Hematopoietic multipotent progenitor cell treated with erythropoietin and hydrocortisone succinate and interleukin-3 and kit ligand, for 6 days (in vitro differentiated cells): ENCODE measurements at regions not wholly inside any gene's neighbourhood (a gene's known extent, or its start where the extent isn't known, plus 50 kb on each side); places are given as distances from the start of the nearest gene placed in this dataset.

Source experiments
- DNase-seq: peaks from one replicate; pipeline ENCODE4 v3.0.0-alpha.2; 2015

- DNase-seq = no peak
These were observed 182.1 kb upstream of the TSHZ3 start for GRCh38 chr19:31531326-31531725.

- DNase-seq = no peak
These were observed 182.8 kb upstream of the TSHZ3 start for GRCh38 chr19:31532034-31532433.

- no peak for DNase-seq
These were observed 183.9 kb upstream of the TSHZ3 start for GRCh38 chr19:31533114-31533513.

GRCh38 chr19:31534231-31534630 is 185.0 kb upstream of the TSHZ3 start:
- DNase-seq = no peak

- no peak for DNase-seq
These were observed 185.8 kb upstream of the TSHZ3 start for GRCh38 chr19:31534786-31535657.

- no peak for DNase-seq
These were observed 186.6 kb upstream of the TSHZ3 start for GRCh38 chr19:31535691-31536460.

- DNase-seq = no peak
These were observed 187.9 kb upstream of the TSHZ3 start for GRCh38 chr19:31537136-31537535.

- DNase-seq = peak; percentile 1
These were observed 188.7 kb upstream of the TSHZ3 start for GRCh38 chr19:31537902-31538301.

- no peak for DNase-seq
These were observed 189.6 kb upstream of the TSHZ3 start for GRCh38 chr19:31538879-31539278.

GRCh38 chr19:31539386-31539785 is 190.2 kb upstream of the TSHZ3 start:
- DNase-seq = no peak

- DNase-seq = no peak
These were observed 192.2 kb upstream of the TSHZ3 start for GRCh38 chr19:31541396-31541795.

GRCh38 chr19:31543456-31543855 is 194.2 kb upstream of the TSHZ3 start:
- DNase-seq = no peak

GRCh38 chr19:31545777-31546176 is 196.5 kb upstream of the TSHZ3 start:
- DNase-seq = no peak

- no peak for DNase-seq
These were observed 197.1 kb upstream of the TSHZ3 start for GRCh38 chr19:31546205-31546960.

GRCh38 chr19:31548941-31549340 is 199.7 kb upstream of the TSHZ3 start:
- peak; percentile 25 for DNase-seq

GRCh38 chr19:31553112-31553845 is 204.0 kb upstream of the TSHZ3 start:
- no peak for DNase-seq

GRCh38 chr19:31553846-31554215 is 204.6 kb upstream of the TSHZ3 start:
- no peak for DNase-seq

- DNase-seq = no peak
These were observed 205.1 kb upstream of the TSHZ3 start for GRCh38 chr19:31554360-31554759.

GRCh38 chr19:31555634-31556215 is 206.5 kb upstream of the TSHZ3 start:
- no peak for DNase-seq

- no peak for DNase-seq
These were observed 210.3 kb upstream of the TSHZ3 start for GRCh38 chr19:31559494-31559893.

GRCh38 chr19:31560086-31561060 is 211.1 kb upstream of the TSHZ3 start:
- DNase-seq = no peak
